ENCODE measurements at regions not wholly inside any gene's neighbourhood (a gene's known extent, or its start where the extent isn't known, plus 50 kb on each side); places are given as distances from the start of the nearest gene placed in this dataset.

- TF ChIP-seq CTCF (IDR thresholded peaks at IDR 0.05; ENCODE audit: poor library complexity), result no peak
- no peak for TF ChIP-seq EZH2 (IDR thresholded peaks at IDR 0.05; ENCODE audit: borderline replicate concordance)
- no peak for TF ChIP-seq EZH2phosphoT487 (IDR thresholded peaks at IDR 0.05; ENCODE audit: low read depth, severe bottlenecking, unreplicated experiment)
Measured at GRCh38 chr6:890995-891394, 198.1 kb upstream of the EXOC2 start.

All from hepatocyte (in vitro differentiated cells).